CD4-positive, alpha-beta memory T cell (primary cell): ENCODE measurements at regions not wholly inside any gene's neighbourhood (a gene's known extent, or its start where the extent isn't known, plus 50 kb on each side); places are given as distances from the start of the nearest gene placed in this dataset.

Experiments
- CTCF ChIA-PET: fragments of 350-600 bp; sonication (Branson Sonifier 250); formaldehyde crosslinking; loops from one replicate; lab custom pipeline; 2021; ENCODE audit warnings: inconsistent platforms; ENCODE audit not compliant: partially characterized antibody; lab: Charles Lee
- POLR2A ChIA-PET: fragments of 350-600 bp; sonication (Branson Sonifier 250); formaldehyde crosslinking; loops from one replicate; lab custom pipeline; 2021; ENCODE audit not compliant: partially characterized antibody; lab: Charles Lee
- DNase-seq, 5 donors: peaks; one replicate each; pipeline versions ENCODE4 v3.0.0 to v3.0.0-alpha.2; 2020 to 2022; ENCODE audit warnings: mixed read lengths in 1 of 5
- H3K27ac ChIP-seq: one replicate; pipeline ENCODE4 v1.7.0; 2013; ENCODE audit warnings: low read depth, low read length
- H3K27me3 ChIP-seq: 2 replicates; pipeline ENCODE4 v1.7.0; 2013; ENCODE audit warnings: mild to moderate bottlenecking, low read length, moderate library complexity; ENCODE audit not compliant: insufficient read depth
- H3K36me3 ChIP-seq: 2 replicates; pipeline ENCODE4 v1.7.0; 2013; ENCODE audit warnings: mild to moderate bottlenecking, low read length, moderate library complexity; ENCODE audit not compliant: insufficient read depth
- H3K4me1 ChIP-seq: 2 replicates; pipeline ENCODE4 v1.7.0; 2013; ENCODE audit warnings: mild to moderate bottlenecking, low read length, moderate library complexity; ENCODE audit not compliant: insufficient read depth
- H3K4me3 ChIP-seq, 2 donors: one replicate each; pipeline ENCODE4 v1.7.0; 2013; ENCODE audit warnings: low read length in 2 of 2, mild to moderate bottlenecking in 1 of 2
- H3K9me3 ChIP-seq, 2 donors: one replicate each; pipeline ENCODE4 v1.7.0; 2013; ENCODE audit warnings: low read length in 2 of 2, control low read depth in 1 of 2; ENCODE audit not compliant: control insufficient read depth in 1 of 2
- H3K27ac Mint-ChIP-seq, 7 donors: one replicate each; pipeline ENCODE4 v1.8.0; 2020 to 2021; ENCODE audit warnings: mixed read lengths in 7 of 7, mild to moderate bottlenecking in 6 of 7, inconsistent platforms in 3 of 7, moderate library complexity in 3 of 7
- H3K27me3 Mint-ChIP-seq, 2 donors: one replicate each; pipeline ENCODE4 v1.8.0; 2020 to 2021; ENCODE audit warnings: mixed read lengths in 2 of 2
- H3K36me3 Mint-ChIP-seq, 2 donors: one replicate each; pipeline ENCODE4 v1.8.0; 2020 to 2021; ENCODE audit warnings: mixed read lengths in 2 of 2, inconsistent platforms in 1 of 2, mild to moderate bottlenecking in 1 of 2
- H3K4me1 Mint-ChIP-seq, 4 donors: one replicate each; pipeline ENCODE4 v1.8.0; 2020 to 2021; ENCODE audit warnings: mixed read lengths in 4 of 4, mild to moderate bottlenecking in 1 of 4
- H3K4me3 Mint-ChIP-seq, 8 donors: one replicate each; pipeline ENCODE4 v1.8.0; 2020 to 2021; ENCODE audit warnings: mixed read lengths in 8 of 8, mild to moderate bottlenecking in 7 of 8, moderate library complexity in 6 of 8, inconsistent platforms in 3 of 8
- H3K9me3 Mint-ChIP-seq, 8 donors: one replicate each; pipeline ENCODE4 v1.8.0; 2020 to 2021; ENCODE audit warnings: mixed read lengths in 8 of 8, mild to moderate bottlenecking in 5 of 8, inconsistent platforms in 3 of 8, moderate library complexity in 1 of 8
- intact Hi-C: fragments of 100-400 bp; cut with micrococcal nuclease; formaldehyde crosslinking; loops from one replicate; pipeline ENCODE4 v1.15.1; 2023

DNA sequence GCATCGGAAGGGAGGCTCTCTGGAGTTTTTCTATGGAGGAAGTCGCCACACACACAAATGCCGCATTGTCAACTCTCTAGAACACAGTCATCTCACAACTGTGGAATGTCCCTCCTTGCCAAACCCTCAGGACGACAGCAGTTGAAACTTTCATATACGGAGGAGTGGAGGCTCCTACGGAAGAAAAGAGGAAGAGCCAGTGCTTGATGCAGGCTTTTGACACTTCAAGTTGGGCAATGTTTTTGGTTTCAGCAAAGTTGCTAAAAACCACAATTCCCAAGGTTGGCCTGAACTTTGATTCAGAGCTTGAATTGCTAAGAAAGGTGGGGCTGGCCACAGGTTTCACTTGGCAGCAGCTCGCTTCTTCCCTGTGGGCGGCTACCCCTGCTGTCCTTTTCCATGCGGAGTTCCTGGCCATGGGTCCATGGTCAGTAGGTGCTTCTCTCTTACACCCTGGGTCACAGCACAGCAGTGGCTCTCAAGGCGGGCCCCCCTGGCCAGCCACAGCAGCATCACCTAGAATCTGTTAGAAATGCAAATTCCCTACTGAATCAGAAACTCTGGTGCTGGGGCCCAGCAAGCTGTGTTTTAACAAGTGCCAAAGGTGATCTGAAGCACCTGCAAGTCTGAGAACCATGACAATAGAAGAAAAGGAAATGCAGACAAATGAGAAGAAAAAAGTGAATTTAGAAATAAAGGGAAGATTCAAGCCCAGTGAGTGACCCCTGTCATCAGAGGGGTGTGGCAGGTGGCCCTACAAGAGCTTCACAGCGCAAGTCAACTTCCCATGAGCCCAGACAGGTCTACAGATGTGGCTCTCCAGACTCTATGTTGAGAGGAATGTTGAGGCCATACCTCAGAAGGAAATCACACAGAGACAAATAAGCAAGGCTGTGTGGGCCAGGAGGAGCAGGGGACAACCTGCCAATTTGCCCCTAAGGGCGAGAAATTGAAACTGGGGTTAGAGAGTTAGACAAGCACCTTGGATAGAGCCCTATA is 856.4 kb downstream of the RNF144A start:
- peak overlapping the region in 6 of 8 donors; percentile 10 to 70 (median 51) for H3K4me3 Mint-ChIP-seq
- no peaks in the 10 kb centered on the region for H3K9me3 ChIP-seq
- H3K4me3 ChIP-seq, result no peak overlapping the region
- no peaks in the 10 kb centered on the region for H3K36me3 Mint-ChIP-seq
- peak overlapping the region in 3 of 7 donors; percentile 31 to 75 (median 38) for H3K27ac Mint-ChIP-seq
- CTCF ChIA-PET, result no interaction called here
- peaks cover 17% of the 10 kb centered on the region for H3K4me1 ChIP-seq
- no peaks in the 10 kb centered on the region for H3K36me3 ChIP-seq
- no peaks in the 10 kb centered on the region for H3K27me3 Mint-ChIP-seq
- intact Hi-C loops, result no loop called here
- POLR2A ChIA-PET, result no interaction called here
- no peak for DNase-seq
- H3K27me3 ChIP-seq, result no peaks in the 10 kb centered on the region
- peaks cover 7 to 22% (median 12%) of the 10 kb centered on the region in 4 donors for H3K4me1 Mint-ChIP-seq
- H3K9me3 Mint-ChIP-seq, result no peaks in the 10 kb centered on the region
- H3K27ac ChIP-seq, result no peak overlapping the region

DNA sequence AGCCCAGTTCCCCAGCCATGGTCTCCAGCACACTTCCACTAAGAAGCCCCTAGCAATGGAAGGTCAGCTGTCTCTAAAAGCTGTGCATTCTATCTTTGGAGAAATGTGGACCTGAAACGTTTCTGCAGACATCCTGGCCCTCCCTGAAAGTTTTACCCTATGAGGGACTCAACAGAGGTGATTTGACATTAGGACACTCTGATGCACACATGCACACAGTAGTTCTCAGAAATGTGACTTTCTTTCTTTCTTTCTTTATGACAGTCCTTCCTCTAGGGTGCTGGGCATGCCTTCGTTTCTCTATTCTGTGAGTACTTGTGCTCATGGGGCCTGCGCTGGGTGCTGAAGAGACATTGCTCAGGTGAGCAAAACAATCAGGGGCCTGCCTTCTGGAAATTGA is 857.3 kb downstream of the RNF144A start:
- CTCF ChIA-PET, result no interaction called here
- H3K9me3 ChIP-seq, result no peaks in the 10 kb centered on the region
- no peak overlapping the region for H3K4me3 ChIP-seq
- intact Hi-C loops, result no loop called here
- Mint-ChIP-seq H3K27me3 (no peaks in the 10 kb centered on the region), H3K4me1 (peaks cover 7 to 22% (median 12%) of the 10 kb centered on the region in 4 donors), H3K27ac (peak overlapping the region in 2 of 7 donors; percentile 25 to 43), H3K36me3 (no peaks in the 10 kb centered on the region), H3K9me3 (no peaks in the 10 kb centered on the region), H3K4me3 (no peak overlapping the region)
- peaks cover 17% of the 10 kb centered on the region for H3K4me1 ChIP-seq
- no peaks in the 10 kb centered on the region for H3K27me3 ChIP-seq
- POLR2A ChIA-PET, result no interaction called here
- no peaks in the 10 kb centered on the region for H3K36me3 ChIP-seq
- no peak overlapping the region for H3K27ac ChIP-seq
- no peak for DNase-seq

DNA sequence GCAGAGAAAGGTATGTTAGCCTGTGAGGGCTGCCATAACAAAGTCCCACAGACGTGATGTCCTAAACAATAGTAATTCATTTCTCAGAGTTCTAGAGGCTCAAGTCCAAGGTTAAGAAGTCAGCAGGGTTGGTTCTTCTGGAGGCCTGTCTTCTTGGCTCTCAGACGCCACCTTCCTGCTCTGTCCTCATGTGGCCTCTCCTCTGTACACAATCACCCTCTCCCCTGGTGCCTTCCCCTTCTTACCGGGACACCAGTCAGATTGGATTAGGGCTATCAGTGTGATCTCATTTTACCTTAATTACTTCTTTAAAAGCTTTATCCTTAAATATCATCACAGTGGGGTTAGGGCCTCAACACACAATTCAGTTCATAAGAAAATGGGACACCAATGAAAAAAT is 860.5 kb downstream of the RNF144A start:
- intact Hi-C loops, result no loop called here
- no peaks in the 10 kb centered on the region for H3K36me3 Mint-ChIP-seq
- no peaks in the 10 kb centered on the region for H3K9me3 ChIP-seq
- H3K27me3 Mint-ChIP-seq, result no peaks in the 10 kb centered on the region
- H3K4me3 Mint-ChIP-seq, result no peak overlapping the region
- no peaks in the 10 kb centered on the region for H3K36me3 ChIP-seq
- H3K9me3 Mint-ChIP-seq, result no peaks in the 10 kb centered on the region
- no peak overlapping the region for H3K27ac Mint-ChIP-seq
- POLR2A ChIA-PET, result no interaction called here
- CTCF ChIA-PET, result no interaction called here
- H3K4me3 ChIP-seq, result no peak overlapping the region
- H3K4me1 ChIP-seq, result peaks cover 17% of the 10 kb centered on the region
- DNase-seq, result no peak
- H3K4me1 Mint-ChIP-seq, result peaks cover 7 to 22% (median 12%) of the 10 kb centered on the region in 4 donors
- no peaks in the 10 kb centered on the region for H3K27me3 ChIP-seq
- no peak overlapping the region for H3K27ac ChIP-seq

DNA sequence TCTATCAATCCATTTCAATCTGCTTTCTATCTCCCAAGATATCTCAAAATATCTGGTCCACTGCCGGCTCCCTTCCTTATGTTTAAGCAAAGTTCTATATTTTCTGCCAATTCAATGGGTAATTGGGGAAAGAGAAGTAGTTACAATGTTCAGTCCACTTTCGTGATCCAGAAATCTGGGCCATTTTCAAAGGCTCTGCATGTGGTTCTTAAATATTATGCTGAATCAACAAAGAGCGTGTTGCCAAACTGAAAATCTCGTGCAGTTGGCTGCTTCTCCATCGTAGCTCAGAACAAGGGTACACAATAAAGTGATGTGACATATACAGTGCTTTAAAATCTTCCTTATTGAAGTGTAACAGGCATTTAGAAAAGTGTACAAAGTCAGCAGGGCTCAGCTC is 863.1 kb downstream of the RNF144A start:
- POLR2A ChIA-PET, result interaction anchor here (1.1 kb wide), 1 partner anchor 16 kb away, joined by 3 read pairs; no protein-coding TSS in a partner anchor
- Histone ChIP-seq H3K36me3 (no peaks in the 10 kb centered on the region), H3K9me3 (no peaks in the 10 kb centered on the region), H3K27ac (no peak overlapping the region), H3K4me1 (no peaks in the 10 kb centered on the region), H3K27me3 (no peaks in the 10 kb centered on the region), H3K4me3 (no peak overlapping the region)
- no peak for DNase-seq
- peaks cover 0 to 2% of the 10 kb centered on the region in 2 donors for H3K27me3 Mint-ChIP-seq
- intact Hi-C loops, result no loop called here
- no peaks in the 10 kb centered on the region for H3K36me3 Mint-ChIP-seq
- H3K4me1 Mint-ChIP-seq, result no peaks in the 10 kb centered on the region
- no peaks in the 10 kb centered on the region for H3K9me3 Mint-ChIP-seq
- CTCF ChIA-PET, result no interaction called here
- H3K27ac Mint-ChIP-seq, result no peak overlapping the region
- H3K4me3 Mint-ChIP-seq, result no peak overlapping the region

DNA sequence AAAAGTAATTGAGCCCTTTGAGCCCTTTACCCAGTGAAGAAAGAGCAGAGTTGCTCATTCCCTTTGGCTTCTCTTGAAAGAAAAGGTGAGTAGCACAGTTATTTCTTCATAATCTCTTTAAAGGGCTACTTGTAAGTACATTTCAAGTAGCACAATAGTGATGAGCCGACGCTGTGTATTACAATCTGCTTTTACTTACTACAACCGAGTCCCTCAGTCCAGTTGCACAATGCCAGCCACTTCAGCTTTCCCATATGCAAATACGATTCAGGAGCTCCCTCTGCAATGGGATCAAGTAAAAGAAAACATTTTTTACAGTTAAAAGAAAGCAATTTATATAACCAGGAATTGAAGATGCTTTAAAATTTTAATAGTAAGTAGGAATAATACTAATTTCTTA is 868.5 kb downstream of the RNF144A start:
- Histone ChIP-seq H3K9me3 (no peaks in the 10 kb centered on the region), H3K4me3 (no peak overlapping the region), H3K36me3 (no peaks in the 10 kb centered on the region), H3K27me3 (no peaks in the 10 kb centered on the region), H3K27ac (no peak overlapping the region), H3K4me1 (no peaks in the 10 kb centered on the region)
- Mint-ChIP-seq H3K27ac (no peak overlapping the region), H3K27me3 (peaks cover 0 to 2% of the 10 kb centered on the region in 2 donors), H3K36me3 (no peaks in the 10 kb centered on the region), H3K4me3 (no peak overlapping the region), H3K4me1 (no peaks in the 10 kb centered on the region), H3K9me3 (no peaks in the 10 kb centered on the region)
- CTCF ChIA-PET, result no interaction called here
- POLR2A ChIA-PET, result no interaction called here
- intact Hi-C loops, result no loop called here
- no peak for DNase-seq

DNA sequence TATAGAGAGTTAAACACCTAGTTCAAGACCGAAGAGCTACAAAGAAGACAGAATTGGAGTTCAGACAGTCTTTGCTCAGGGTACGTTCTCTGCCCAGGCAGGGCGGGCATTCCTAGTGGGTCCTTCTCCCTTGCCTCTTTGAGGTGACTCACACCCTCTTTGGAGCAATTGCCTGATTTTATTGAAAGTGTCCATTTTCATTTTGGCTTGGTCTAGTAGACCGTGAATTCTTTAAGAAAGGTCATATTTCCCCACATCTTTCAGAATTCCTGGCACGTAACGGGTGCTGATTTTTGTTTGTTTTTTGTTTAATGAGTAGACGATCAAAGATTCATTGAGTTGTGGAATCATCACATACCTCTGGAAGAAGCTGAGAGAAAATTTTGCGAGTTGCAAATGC is 871.5 kb downstream of the RNF144A start:
- no peak overlapping the region for H3K27ac Mint-ChIP-seq
- no peaks in the 10 kb centered on the region for H3K27me3 ChIP-seq
- CTCF ChIA-PET, result no interaction called here
- DNase-seq, result no peak
- H3K9me3 ChIP-seq, result no peaks in the 10 kb centered on the region
- H3K4me1 ChIP-seq, result no peaks in the 10 kb centered on the region
- no peaks in the 10 kb centered on the region for H3K9me3 Mint-ChIP-seq
- no peak overlapping the region for H3K4me3 ChIP-seq
- no peaks in the 10 kb centered on the region for H3K4me1 Mint-ChIP-seq
- H3K36me3 Mint-ChIP-seq, result no peaks in the 10 kb centered on the region
- H3K4me3 Mint-ChIP-seq, result no peak overlapping the region
- POLR2A ChIA-PET, result interaction anchor here (1.5 kb wide), 1 partner anchor 63 kb away, joined by 4 read pairs; no protein-coding TSS in a partner anchor
- intact Hi-C loops, result no loop called here
- peaks cover 0 to 4% of the 10 kb centered on the region in 2 donors for H3K27me3 Mint-ChIP-seq
- no peak overlapping the region for H3K27ac ChIP-seq
- no peaks in the 10 kb centered on the region for H3K36me3 ChIP-seq

DNA sequence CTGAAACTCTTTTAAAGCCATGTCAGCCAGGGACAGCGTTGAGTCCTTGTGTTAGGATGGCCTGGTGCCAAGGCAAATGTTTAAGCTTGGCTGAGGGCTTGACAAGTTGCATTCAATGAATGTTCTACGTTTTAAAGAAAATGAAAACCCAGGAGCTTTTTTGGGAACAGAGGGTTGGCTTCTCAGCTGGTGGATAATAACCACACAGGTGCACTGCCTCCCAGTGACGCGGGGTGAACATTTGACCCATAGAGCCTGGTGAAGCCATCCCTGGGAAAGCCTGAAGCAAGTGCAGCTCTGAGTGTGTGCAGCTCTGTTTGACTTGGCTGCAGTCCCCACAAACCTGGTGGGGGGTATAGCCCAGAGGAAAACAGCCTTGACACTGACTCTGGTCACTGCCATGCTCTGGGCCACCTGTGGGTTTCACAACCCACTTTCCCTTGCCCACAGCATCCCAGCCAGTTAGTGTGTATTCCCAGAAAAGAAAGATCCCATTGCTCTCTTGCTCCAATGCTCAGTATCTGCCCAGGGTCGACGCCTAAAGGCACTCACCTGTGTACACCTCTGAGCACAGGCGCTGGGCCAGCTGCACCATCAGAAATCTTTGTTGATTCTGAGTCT is 874.9 kb downstream of the RNF144A start:
- intact Hi-C loops, result no loop called here
- H3K27me3 ChIP-seq, result no peaks in the 10 kb centered on the region
- no peak overlapping the region for H3K27ac ChIP-seq
- Mint-ChIP-seq H3K4me1 (peaks cover 0 to 4% (median 0%) of the 10 kb centered on the region in 4 donors), H3K27ac (no peak overlapping the region), H3K4me3 (no peak overlapping the region), H3K36me3 (no peaks in the 10 kb centered on the region), H3K27me3 (peaks cover 0 to 2% of the 10 kb centered on the region in 2 donors), H3K9me3 (peaks cover 0 to 4% (median 0%) of the 10 kb centered on the region in 8 donors)
- ChIA-PET CTCF (no interaction called here), POLR2A (no interaction called here)
- no peaks in the 10 kb centered on the region for H3K36me3 ChIP-seq
- H3K4me1 ChIP-seq, result no peaks in the 10 kb centered on the region
- DNase-seq, result no peak
- no peak overlapping the region for H3K4me3 ChIP-seq
- no peaks in the 10 kb centered on the region for H3K9me3 ChIP-seq
